ENCODE measurements at regions not wholly inside any gene's neighbourhood (a gene's known extent, or its start where the extent isn't known, plus 50 kb on each side); places are given as distances from the start of the nearest gene placed in this dataset.

GRCh38 chr2:220614064-220614463, 958.0 kb downstream of the EPHA4 start:
- ATAC-seq (replicated peaks): no peak
- Mint-ChIP-seq H3K4me3 (no peak overlapping the region), H3K36me3 (ENCODE audit: low read depth) (no peaks in the 10 kb centered on the region)

GRCh38 chr2:220619525-220620220, 952.4 kb downstream of the EPHA4 start:
- Mint-ChIP-seq H3K4me3 (no peak overlapping the region), H3K36me3 (ENCODE audit: low read depth) (no peaks in the 10 kb centered on the region), H3K9me3 (no peaks in the 10 kb centered on the region), H3K27ac (no peak overlapping the region), H3K4me1 (peaks cover 4% of the 10 kb centered on the region), H3K27me3 (peaks cover 12% of the 10 kb centered on the region)
- ATAC-seq (replicated peaks): no peak

More at GRCh38 chr2:220614064-220614463, 958.0 kb downstream of the EPHA4 start:
- no peak overlapping the region for H3K27ac Mint-ChIP-seq
- peaks cover 9% of the 10 kb centered on the region for H3K27me3 Mint-ChIP-seq
- H3K9me3 Mint-ChIP-seq: no peaks in the 10 kb centered on the region
- no peaks in the 10 kb centered on the region for H3K4me1 Mint-ChIP-seq

- H3K4me3 Mint-ChIP-seq: no peak overlapping the region
- H3K9me3 Mint-ChIP-seq: no peaks in the 10 kb centered on the region
- H3K27me3 Mint-ChIP-seq: no peaks in the 10 kb centered on the region
- no peaks in the 10 kb centered on the region for H3K4me1 Mint-ChIP-seq
- no peak overlapping the region for H3K27ac Mint-ChIP-seq
- H3K36me3 Mint-ChIP-seq (ENCODE audit: low read depth): no peaks in the 10 kb centered on the region
- no peak for ATAC-seq (replicated peaks)
These were observed 945.5 kb downstream of the EPHA4 start for GRCh38 chr2:220626603-220627002.

GRCh38 chr2:220628252-220628651, 943.9 kb downstream of the EPHA4 start:
- H3K9me3 Mint-ChIP-seq: no peaks in the 10 kb centered on the region
- no peaks in the 10 kb centered on the region for H3K36me3 Mint-ChIP-seq (ENCODE audit: low read depth)
- no peaks in the 10 kb centered on the region for H3K27me3 Mint-ChIP-seq
- H3K27ac Mint-ChIP-seq: no peak overlapping the region
- H3K4me3 Mint-ChIP-seq: no peak overlapping the region
- H3K4me1 Mint-ChIP-seq: no peaks in the 10 kb centered on the region
- no peak for ATAC-seq (replicated peaks)

GRCh38 chr2:220641137-220641536, 931.0 kb downstream of the EPHA4 start:
- no peaks in the 10 kb centered on the region for H3K4me1 Mint-ChIP-seq
- H3K9me3 Mint-ChIP-seq: no peaks in the 10 kb centered on the region
- no peaks in the 10 kb centered on the region for H3K36me3 Mint-ChIP-seq (ENCODE audit: low read depth)
- no peaks in the 10 kb centered on the region for H3K27me3 Mint-ChIP-seq
- ATAC-seq (replicated peaks): no peak
- no peak overlapping the region for H3K27ac Mint-ChIP-seq
- no peak overlapping the region for H3K4me3 Mint-ChIP-seq

- ATAC-seq (replicated peaks): peak; percentile 48
- peaks cover 3% of the 10 kb centered on the region for H3K4me1 Mint-ChIP-seq
- peaks cover 4% of the 10 kb centered on the region for H3K27me3 Mint-ChIP-seq
- no peaks in the 10 kb centered on the region for H3K36me3 Mint-ChIP-seq (ENCODE audit: low read depth)
- H3K4me3 Mint-ChIP-seq: no peak overlapping the region
- no peak overlapping the region for H3K27ac Mint-ChIP-seq
- H3K9me3 Mint-ChIP-seq: no peaks in the 10 kb centered on the region
These were observed 925.7 kb downstream of the EPHA4 start for GRCh38 chr2:220646424-220646823.

GRCh38 chr2:220648628-220649027, 923.5 kb downstream of the EPHA4 start:
- no peak overlapping the region for H3K4me3 Mint-ChIP-seq
- H3K4me1 Mint-ChIP-seq: peaks cover 3% of the 10 kb centered on the region
- peaks cover 4% of the 10 kb centered on the region for H3K27me3 Mint-ChIP-seq
- H3K36me3 Mint-ChIP-seq (ENCODE audit: low read depth): no peaks in the 10 kb centered on the region
- H3K9me3 Mint-ChIP-seq: no peaks in the 10 kb centered on the region
- no peak overlapping the region for H3K27ac Mint-ChIP-seq
- no peak for ATAC-seq (replicated peaks)

GRCh38 chr2:220653776-220654175, 918.3 kb downstream of the EPHA4 start:
- H3K4me3 Mint-ChIP-seq: no peak overlapping the region
- H3K27me3 Mint-ChIP-seq: peaks cover 17% of the 10 kb centered on the region

GRCh38 chr2:220654322-220654721, 917.8 kb downstream of the EPHA4 start:
- ATAC-seq (replicated peaks): no peak
- Mint-ChIP-seq H3K4me3 (no peak overlapping the region), H3K27me3 (peaks cover 17% of the 10 kb centered on the region), H3K27ac (no peak overlapping the region), H3K4me1 (no peaks in the 10 kb centered on the region), H3K36me3 (ENCODE audit: low read depth) (no peaks in the 10 kb centered on the region), H3K9me3 (no peaks in the 10 kb centered on the region)

More at GRCh38 chr2:220653776-220654175, 918.3 kb downstream of the EPHA4 start:
- H3K27ac Mint-ChIP-seq: no peak overlapping the region
- no peaks in the 10 kb centered on the region for H3K4me1 Mint-ChIP-seq
- H3K36me3 Mint-ChIP-seq (ENCODE audit: low read depth): no peaks in the 10 kb centered on the region
- no peak for ATAC-seq (replicated peaks)
- H3K9me3 Mint-ChIP-seq: no peaks in the 10 kb centered on the region

GRCh38 chr2:220660277-220661145, 911.6 kb downstream of the EPHA4 start:
- Mint-ChIP-seq H3K27me3 (peaks cover 16% of the 10 kb centered on the region), H3K4me3 (no peak overlapping the region), H3K36me3 (ENCODE audit: low read depth) (no peaks in the 10 kb centered on the region), H3K27ac (no peak overlapping the region), H3K4me1 (no peaks in the 10 kb centered on the region), H3K9me3 (no peaks in the 10 kb centered on the region)
- ATAC-seq (replicated peaks): no peak

GRCh38 chr2:220662431-220662830, 909.7 kb downstream of the EPHA4 start:
- no peaks in the 10 kb centered on the region for H3K4me1 Mint-ChIP-seq
- H3K27me3 Mint-ChIP-seq: peaks cover 13% of the 10 kb centered on the region
- H3K27ac Mint-ChIP-seq: no peak overlapping the region
- no peaks in the 10 kb centered on the region for H3K9me3 Mint-ChIP-seq
- H3K36me3 Mint-ChIP-seq (ENCODE audit: low read depth): no peaks in the 10 kb centered on the region
- ATAC-seq (replicated peaks): no peak
- H3K4me3 Mint-ChIP-seq: no peak overlapping the region

GRCh38 chr2:220663065-220663464, 909.0 kb downstream of the EPHA4 start:
- H3K27me3 Mint-ChIP-seq: peaks cover 7% of the 10 kb centered on the region
- no peaks in the 10 kb centered on the region for H3K4me1 Mint-ChIP-seq
- H3K4me3 Mint-ChIP-seq: no peak overlapping the region
- no peaks in the 10 kb centered on the region for H3K36me3 Mint-ChIP-seq (ENCODE audit: low read depth)
- no peak for ATAC-seq (replicated peaks)
- no peaks in the 10 kb centered on the region for H3K9me3 Mint-ChIP-seq
- H3K27ac Mint-ChIP-seq: no peak overlapping the region

GRCh38 chr2:220664272-220665107, 907.6 kb downstream of the EPHA4 start:
- Mint-ChIP-seq H3K9me3 (no peaks in the 10 kb centered on the region), H3K27me3 (peaks cover 4% of the 10 kb centered on the region), H3K4me3 (no peak overlapping the region), H3K36me3 (ENCODE audit: low read depth) (no peaks in the 10 kb centered on the region), H3K4me1 (no peaks in the 10 kb centered on the region), H3K27ac (no peak overlapping the region)
- no peak for ATAC-seq (replicated peaks)

- H3K27ac Mint-ChIP-seq: no peak overlapping the region
- no peak for ATAC-seq (replicated peaks)
- H3K4me1 Mint-ChIP-seq: no peaks in the 10 kb centered on the region
- no peak overlapping the region for H3K4me3 Mint-ChIP-seq
- H3K36me3 Mint-ChIP-seq (ENCODE audit: low read depth): no peaks in the 10 kb centered on the region
- no peaks in the 10 kb centered on the region for H3K9me3 Mint-ChIP-seq
- peaks cover 6% of the 10 kb centered on the region for H3K27me3 Mint-ChIP-seq
These were observed 907.0 kb downstream of the EPHA4 start for GRCh38 chr2:220665108-220665471.
